ENCODE measurements at regions not wholly inside any gene's neighbourhood (a gene's known extent, or its start where the extent isn't known, plus 50 kb on each side); places are given as distances from the start of the nearest gene placed in this dataset.

DNA sequence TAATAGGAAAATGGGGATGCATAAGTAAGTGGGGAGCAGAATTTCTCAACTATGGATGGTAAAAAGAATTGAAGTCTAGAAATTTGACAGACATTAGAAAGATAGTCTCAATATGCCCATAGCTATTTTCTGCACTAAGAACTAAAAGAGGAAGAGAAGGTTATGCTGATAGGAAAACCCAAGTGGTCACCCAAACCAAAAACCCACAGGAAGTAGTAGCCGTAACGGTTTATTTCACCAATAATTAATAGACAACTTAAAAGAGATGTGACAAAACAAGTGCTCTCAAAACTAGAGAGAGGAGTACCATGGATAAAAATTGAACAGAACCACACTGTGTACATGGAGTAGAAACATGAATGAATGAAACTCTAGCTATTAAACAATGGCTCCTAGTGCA lies 295.4 kb downstream of the FSCB start:
- Histone ChIP-seq H3K4ac (ENCODE audit: low read depth, low read length) (no peak overlapping the region), H3K18ac (ENCODE audit: low read length) (no peak overlapping the region), H2BK12ac (ENCODE audit: low read length) (no peak overlapping the region), H3K4me3 (ENCODE audit: low read depth, low read length) (no peak overlapping the region), H3K79me1 (ENCODE audit: low read length) (no peaks in the 10 kb centered on the region), H2AFZ (ENCODE audit: insufficient read depth, low read length, poor library complexity) (no peak overlapping the region), H3K23ac (ENCODE audit: low read length) (no peak overlapping the region), H3K27me3 (ENCODE audit: insufficient read depth, low read length) (no peaks in the 10 kb centered on the region), H3K27ac (ENCODE audit: low read depth, low read length) (no peak overlapping the region), H4K12ac (ENCODE audit: low read depth, low read length) (no peak overlapping the region), H3K9ac (ENCODE audit: low read length) (no peak overlapping the region), H3K14ac (ENCODE audit: low read length) (no peak overlapping the region), H3K4me2 (ENCODE audit: low read length) (no peak overlapping the region), H3K79me2 (ENCODE audit: control insufficient read depth, insufficient read depth, low read length, poor library complexity) (no peaks in the 10 kb centered on the region), H2AK5ac (ENCODE audit: low read length) (no peak overlapping the region), H3K4me1 (ENCODE audit: control insufficient read depth in 1 of 2, insufficient read depth in 2 of 2, low read length in 2 of 2) (no peaks in the 10 kb centered on the region), H2BK120ac (ENCODE audit: insufficient read depth, low read length, poor library complexity) (no peak overlapping the region), H2BK5ac (ENCODE audit: low read depth, low read length, poor library complexity) (no peak overlapping the region), H4K8ac (ENCODE audit: low read depth, low read length) (no peak overlapping the region), H4K91ac (ENCODE audit: low read depth, low read length) (no peak overlapping the region), H3K9me3 (ENCODE audit: insufficient read depth, low read depth, low read length) (no peaks in the 10 kb centered on the region), H3K36me3 (ENCODE audit: control insufficient read depth in 1 of 2, insufficient read depth in 2 of 2, low read length in 2 of 2) (no peaks in the 10 kb centered on the region)
- no peak for DNase-seq
- no CpG with 5 or more reads among the region's 2 CpGs for WGBS (ENCODE audit: extremely low coverage, insufficient coverage, insufficient read length)

DNA sequence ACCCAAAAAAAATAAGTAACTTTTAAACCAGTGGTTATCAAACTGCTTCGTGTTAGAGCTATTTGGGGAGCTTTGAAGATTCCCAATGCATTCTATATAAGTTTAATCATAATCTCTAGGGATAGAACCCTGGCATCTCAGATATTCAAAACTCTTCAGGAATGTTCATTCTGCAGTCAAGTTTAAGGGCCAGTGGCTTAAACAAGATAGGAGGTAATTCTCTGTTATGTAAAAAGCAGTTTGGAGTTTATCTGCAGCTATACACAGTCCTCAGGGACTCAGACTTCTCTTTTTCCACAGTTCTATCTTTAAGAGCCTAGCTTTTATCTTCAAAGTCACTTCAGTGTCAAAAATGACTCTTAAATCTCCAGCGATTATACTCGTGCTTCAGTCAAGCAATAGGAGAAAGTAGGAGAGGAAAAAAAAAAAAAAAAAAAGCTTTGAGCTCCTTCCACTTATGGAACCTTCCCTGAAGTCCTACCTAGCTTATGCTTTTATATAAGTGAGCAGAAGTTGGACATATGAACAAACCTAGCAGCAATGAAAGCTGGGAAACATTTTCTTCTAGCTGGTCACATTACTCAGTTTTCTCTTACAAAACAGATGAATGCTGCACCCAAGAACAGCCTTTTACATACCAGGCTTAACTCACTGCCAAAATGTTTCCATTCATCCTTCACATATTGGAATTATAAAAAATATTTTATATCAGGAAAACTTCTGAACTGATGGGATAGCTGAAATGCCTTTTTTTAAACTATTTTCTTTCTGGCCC lies 302.8 kb downstream of the FSCB start:
- Histone ChIP-seq H3K14ac (ENCODE audit: low read length) (no peak overlapping the region), H2AK5ac (ENCODE audit: low read length) (no peak overlapping the region), H2BK120ac (ENCODE audit: insufficient read depth, low read length, poor library complexity) (no peak overlapping the region), H3K27ac (ENCODE audit: low read depth, low read length) (no peak overlapping the region), H2BK12ac (ENCODE audit: low read length) (no peak overlapping the region), H3K4me3 (ENCODE audit: low read depth, low read length) (no peak overlapping the region), H4K8ac (ENCODE audit: low read depth, low read length) (no peak overlapping the region), H3K79me1 (ENCODE audit: low read length) (no peaks in the 10 kb centered on the region), H4K12ac (ENCODE audit: low read depth, low read length) (no peak overlapping the region), H3K9me3 (ENCODE audit: insufficient read depth, low read depth, low read length) (no peaks in the 10 kb centered on the region), H3K27me3 (ENCODE audit: insufficient read depth, low read length) (no peaks in the 10 kb centered on the region), H2AFZ (ENCODE audit: insufficient read depth, low read length, poor library complexity) (no peak overlapping the region), H4K91ac (ENCODE audit: low read depth, low read length) (no peak overlapping the region), H2BK5ac (ENCODE audit: low read depth, low read length, poor library complexity) (no peak overlapping the region), H3K18ac (ENCODE audit: low read length) (no peak overlapping the region), H3K4me2 (ENCODE audit: low read length) (no peak overlapping the region), H3K9ac (ENCODE audit: low read length) (no peak overlapping the region), H3K36me3 (ENCODE audit: control insufficient read depth in 1 of 2, insufficient read depth in 2 of 2, low read length in 2 of 2) (no peaks in the 10 kb centered on the region), H3K79me2 (ENCODE audit: control insufficient read depth, insufficient read depth, low read length, poor library complexity) (no peaks in the 10 kb centered on the region), H3K4ac (ENCODE audit: low read depth, low read length) (no peak overlapping the region), H3K23ac (ENCODE audit: low read length) (no peak overlapping the region), H3K4me1 (ENCODE audit: control insufficient read depth in 1 of 2, insufficient read depth in 2 of 2, low read length in 2 of 2) (no peaks in the 10 kb centered on the region)
- DNase-seq, result no peak
- no CpG with 5 or more reads among the region's 3 CpGs for WGBS (ENCODE audit: extremely low coverage, insufficient coverage, insufficient read length)

DNA sequence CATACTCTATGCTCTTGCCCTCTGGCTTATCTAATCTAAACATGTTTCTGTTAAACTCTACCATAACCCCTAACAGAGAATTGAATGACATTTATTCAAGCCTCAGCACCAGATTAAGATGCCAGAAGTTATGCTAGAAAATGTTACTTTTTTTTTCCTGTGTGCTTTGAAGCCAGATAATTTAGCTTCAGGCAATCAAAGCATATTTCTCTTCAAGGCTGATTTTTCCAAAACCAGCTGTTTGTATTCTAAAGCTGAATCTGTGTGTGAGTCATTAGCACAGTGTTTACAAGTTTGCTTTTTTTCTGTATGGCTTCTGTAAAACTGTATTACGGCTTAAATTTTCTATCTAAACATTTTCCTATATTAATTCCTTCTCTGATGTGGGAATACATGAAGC lies 326.1 kb downstream of the FSCB start:
- Histone ChIP-seq H3K79me1 (ENCODE audit: low read length) (no peaks in the 10 kb centered on the region), H3K18ac (ENCODE audit: low read length) (no peak overlapping the region), H3K27ac (ENCODE audit: low read depth, low read length) (no peak overlapping the region), H2BK12ac (ENCODE audit: low read length) (no peak overlapping the region), H4K12ac (ENCODE audit: low read depth, low read length) (no peak overlapping the region), H3K79me2 (ENCODE audit: control insufficient read depth, insufficient read depth, low read length, poor library complexity) (no peaks in the 10 kb centered on the region), H3K9ac (ENCODE audit: low read length) (no peak overlapping the region), H3K23ac (ENCODE audit: low read length) (no peak overlapping the region), H2AK5ac (ENCODE audit: low read length) (no peak overlapping the region), H3K9me3 (ENCODE audit: insufficient read depth, low read depth, low read length) (no peaks in the 10 kb centered on the region), H3K4ac (ENCODE audit: low read depth, low read length) (no peak overlapping the region), H3K4me2 (ENCODE audit: low read length) (no peak overlapping the region), H3K14ac (ENCODE audit: low read length) (no peak overlapping the region), H3K27me3 (ENCODE audit: insufficient read depth, low read length) (no peaks in the 10 kb centered on the region), H2BK120ac (ENCODE audit: insufficient read depth, low read length, poor library complexity) (no peak overlapping the region), H2BK5ac (ENCODE audit: low read depth, low read length, poor library complexity) (no peak overlapping the region), H3K4me1 (ENCODE audit: control insufficient read depth in 1 of 2, insufficient read depth in 2 of 2, low read length in 2 of 2) (no peaks in the 10 kb centered on the region), H4K8ac (ENCODE audit: low read depth, low read length) (no peak overlapping the region), H3K4me3 (ENCODE audit: low read depth, low read length) (no peak overlapping the region), H4K91ac (ENCODE audit: low read depth, low read length) (no peak overlapping the region), H2AFZ (ENCODE audit: insufficient read depth, low read length, poor library complexity) (no peak overlapping the region), H3K36me3 (ENCODE audit: control insufficient read depth in 1 of 2, insufficient read depth in 2 of 2, low read length in 2 of 2) (no peaks in the 10 kb centered on the region)
- DNase-seq, result peak in 1 of 2 donors; percentile 21
- WGBS (ENCODE audit: extremely low coverage, insufficient coverage, insufficient read length), result no CpG with 5 or more reads among the region's 1 CpG

DNA sequence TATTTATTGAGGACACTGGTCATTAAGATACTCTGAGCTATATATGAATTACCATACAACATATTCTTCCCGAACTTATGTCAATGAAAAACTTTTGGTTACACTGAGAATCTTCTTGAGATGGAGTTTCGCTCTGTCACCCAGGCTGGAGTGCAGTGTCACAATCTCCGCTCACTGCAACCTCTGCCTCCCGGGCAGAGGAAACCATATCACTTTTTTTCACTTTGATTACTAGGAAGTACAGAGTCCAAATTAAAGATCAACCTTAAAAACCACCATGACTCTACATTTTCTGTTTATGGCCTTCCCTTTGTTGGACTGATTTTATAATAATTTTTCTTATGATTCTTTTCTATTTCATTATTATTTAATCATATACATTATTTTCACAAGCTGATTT lies 336.5 kb downstream of the FSCB start:
- H2BK12ac ChIP-seq (ENCODE audit: low read length), result no peak overlapping the region
- H2BK120ac ChIP-seq (ENCODE audit: insufficient read depth, low read length, poor library complexity), result no peak overlapping the region
- no peak overlapping the region for H3K4ac ChIP-seq (ENCODE audit: low read depth, low read length)
- no peak overlapping the region for H3K27ac ChIP-seq (ENCODE audit: low read depth, low read length)
- no peak for DNase-seq
- no peaks in the 10 kb centered on the region for H3K79me2 ChIP-seq (ENCODE audit: control insufficient read depth, insufficient read depth, low read length, poor library complexity)
- no peak overlapping the region for H4K8ac ChIP-seq (ENCODE audit: low read depth, low read length)
- H3K36me3 ChIP-seq (ENCODE audit: control insufficient read depth in 1 of 2, insufficient read depth in 2 of 2, low read length in 2 of 2), result no peaks in the 10 kb centered on the region
- H3K27me3 ChIP-seq (ENCODE audit: insufficient read depth, low read length), result no peaks in the 10 kb centered on the region
- no CpG with 5 or more reads among the region's 4 CpGs for WGBS (ENCODE audit: extremely low coverage, insufficient coverage, insufficient read length)
- H2AFZ ChIP-seq (ENCODE audit: insufficient read depth, low read length, poor library complexity), result no peak overlapping the region
- no peak overlapping the region for H4K12ac ChIP-seq (ENCODE audit: low read depth, low read length)
- H4K91ac ChIP-seq (ENCODE audit: low read depth, low read length), result no peak overlapping the region
- no peak overlapping the region for H3K18ac ChIP-seq (ENCODE audit: low read length)
- no peaks in the 10 kb centered on the region for H3K9me3 ChIP-seq (ENCODE audit: insufficient read depth, low read depth, low read length)
- no peak overlapping the region for H3K23ac ChIP-seq (ENCODE audit: low read length)
- H3K4me1 ChIP-seq (ENCODE audit: control insufficient read depth in 1 of 2, insufficient read depth in 2 of 2, low read length in 2 of 2), result no peaks in the 10 kb centered on the region
- no peak overlapping the region for H3K4me2 ChIP-seq (ENCODE audit: low read length)
- no peak overlapping the region for H3K14ac ChIP-seq (ENCODE audit: low read length)
- H3K4me3 ChIP-seq (ENCODE audit: low read depth, low read length), result no peak overlapping the region
- H2AK5ac ChIP-seq (ENCODE audit: low read length), result no peak overlapping the region
- no peak overlapping the region for H2BK5ac ChIP-seq (ENCODE audit: low read depth, low read length, poor library complexity)
- H3K79me1 ChIP-seq (ENCODE audit: low read length), result no peaks in the 10 kb centered on the region
- no peak overlapping the region for H3K9ac ChIP-seq (ENCODE audit: low read length)
